Body of pancreas (tissue), 4 donors: ENCODE measurements at regions not wholly inside any gene's neighbourhood (a gene's known extent, or its start where the extent isn't known, plus 50 kb on each side); places are given as distances from the start of the nearest gene placed in this dataset.

Source experiments
- POLR2A ChIP-seq, 3 donors: fragments of 450-650 bp; IDR thresholded peaks; one replicate each; pipeline ENCODE4 v1.6.1; 2016; ENCODE audit warnings: antibody characterized with exemption in 3 of 3, mild to moderate bottlenecking in 2 of 3
- TF ChIP-seq, protein P1 (sequence below), 7 experiments: fragments of 450-650 bp in 4 of 7; fragments of 200-600 bp in 3 of 7; sonication (generic) in 3 of 7; IDR thresholded peaks; one replicate each; pipeline ENCODE4 v1.5.1; 2016 to 2019; ENCODE audit warnings: antibody characterized with exemption in 7 of 7

DNA sequence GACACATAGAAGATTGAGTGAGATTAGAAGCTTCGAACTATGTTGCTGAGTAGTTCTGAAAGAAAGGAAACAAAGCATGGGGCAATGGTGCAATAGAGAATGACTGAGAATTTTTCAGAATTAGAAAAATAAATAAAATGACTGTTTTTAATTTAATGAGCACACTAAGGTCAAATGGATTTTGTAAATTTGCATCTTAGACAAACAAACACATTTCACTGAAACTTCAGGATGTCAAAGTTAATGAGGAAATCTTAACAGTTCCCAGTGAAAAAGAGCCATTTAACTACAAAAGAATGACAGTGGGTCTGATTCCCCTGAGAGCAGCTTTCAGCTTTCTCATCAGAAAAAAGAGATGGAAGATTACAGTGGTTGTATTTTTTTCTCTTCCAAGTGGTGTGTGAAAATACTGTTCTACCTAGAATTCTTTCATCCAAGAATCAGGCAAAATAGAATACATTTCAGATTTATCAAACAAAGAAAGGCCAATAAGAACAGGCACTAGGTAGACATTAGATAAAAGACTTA, 591.9 kb downstream of the SEMA5A start:
- TF ChIP-seq, protein P1, sequence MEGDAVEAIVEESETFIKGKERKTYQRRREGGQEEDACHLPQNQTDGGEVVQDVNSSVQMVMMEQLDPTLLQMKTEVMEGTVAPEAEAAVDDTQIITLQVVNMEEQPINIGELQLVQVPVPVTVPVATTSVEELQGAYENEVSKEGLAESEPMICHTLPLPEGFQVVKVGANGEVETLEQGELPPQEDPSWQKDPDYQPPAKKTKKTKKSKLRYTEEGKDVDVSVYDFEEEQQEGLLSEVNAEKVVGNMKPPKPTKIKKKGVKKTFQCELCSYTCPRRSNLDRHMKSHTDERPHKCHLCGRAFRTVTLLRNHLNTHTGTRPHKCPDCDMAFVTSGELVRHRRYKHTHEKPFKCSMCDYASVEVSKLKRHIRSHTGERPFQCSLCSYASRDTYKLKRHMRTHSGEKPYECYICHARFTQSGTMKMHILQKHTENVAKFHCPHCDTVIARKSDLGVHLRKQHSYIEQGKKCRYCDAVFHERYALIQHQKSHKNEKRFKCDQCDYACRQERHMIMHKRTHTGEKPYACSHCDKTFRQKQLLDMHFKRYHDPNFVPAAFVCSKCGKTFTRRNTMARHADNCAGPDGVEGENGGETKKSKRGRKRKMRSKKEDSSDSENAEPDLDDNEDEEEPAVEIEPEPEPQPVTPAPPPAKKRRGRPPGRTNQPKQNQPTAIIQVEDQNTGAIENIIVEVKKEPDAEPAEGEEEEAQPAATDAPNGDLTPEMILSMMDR (IDR thresholded peaks at IDR 0.05): no peak
- no peak for TF ChIP-seq POLR2A (IDR thresholded peaks at IDR 0.05)
